ENCODE measurements at regions not wholly inside any gene's neighbourhood (a gene's known extent, or its start where the extent isn't known, plus 50 kb on each side); places are given as distances from the start of the nearest gene placed in this dataset.

DNA sequence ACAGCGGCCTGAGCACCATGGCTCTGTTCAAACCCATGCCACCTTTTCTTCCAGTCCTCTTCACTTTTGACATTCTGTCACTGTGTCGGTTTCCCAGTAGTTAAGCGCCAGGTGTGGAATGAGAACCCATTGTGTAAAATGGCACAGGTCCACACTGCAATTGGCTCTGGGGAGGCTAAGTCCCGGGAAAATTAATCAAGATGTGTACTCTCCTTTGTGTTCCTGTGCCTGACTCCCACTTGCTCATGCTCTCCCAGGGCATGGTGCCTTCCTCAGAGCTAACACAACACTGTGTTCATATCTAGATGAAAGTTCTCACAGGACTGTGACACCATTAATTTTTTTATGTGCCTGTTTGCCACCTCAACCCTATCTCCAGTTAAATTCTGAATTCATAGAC lies 59.0 kb upstream of the BTG3 start:
- DNase-seq (no peak), ATAC-seq (no peak)
- TF ChIP-seq, protein P1, sequence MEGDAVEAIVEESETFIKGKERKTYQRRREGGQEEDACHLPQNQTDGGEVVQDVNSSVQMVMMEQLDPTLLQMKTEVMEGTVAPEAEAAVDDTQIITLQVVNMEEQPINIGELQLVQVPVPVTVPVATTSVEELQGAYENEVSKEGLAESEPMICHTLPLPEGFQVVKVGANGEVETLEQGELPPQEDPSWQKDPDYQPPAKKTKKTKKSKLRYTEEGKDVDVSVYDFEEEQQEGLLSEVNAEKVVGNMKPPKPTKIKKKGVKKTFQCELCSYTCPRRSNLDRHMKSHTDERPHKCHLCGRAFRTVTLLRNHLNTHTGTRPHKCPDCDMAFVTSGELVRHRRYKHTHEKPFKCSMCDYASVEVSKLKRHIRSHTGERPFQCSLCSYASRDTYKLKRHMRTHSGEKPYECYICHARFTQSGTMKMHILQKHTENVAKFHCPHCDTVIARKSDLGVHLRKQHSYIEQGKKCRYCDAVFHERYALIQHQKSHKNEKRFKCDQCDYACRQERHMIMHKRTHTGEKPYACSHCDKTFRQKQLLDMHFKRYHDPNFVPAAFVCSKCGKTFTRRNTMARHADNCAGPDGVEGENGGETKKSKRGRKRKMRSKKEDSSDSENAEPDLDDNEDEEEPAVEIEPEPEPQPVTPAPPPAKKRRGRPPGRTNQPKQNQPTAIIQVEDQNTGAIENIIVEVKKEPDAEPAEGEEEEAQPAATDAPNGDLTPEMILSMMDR (IDR thresholded peaks at IDR 0.05): no peak
- TF ChIP-seq POLR2A (IDR thresholded peaks at IDR 0.05): no peak
- no peaks in the 10 kb centered on the region for H3K27me3 ChIP-seq
- H3K27ac ChIP-seq: no peak overlapping the region
- H3K36me3 ChIP-seq: no peaks in the 10 kb centered on the region
- intact Hi-C loops (cut with DNase I): no loop called here
- H3K4me3 ChIP-seq: no peak overlapping the region
- H3K4me1 ChIP-seq: no peaks in the 10 kb centered on the region
- 50 to 80% (median 67%) methylated on average over 4 of the region's 4 CpGs for WGBS, 4 donors
- H3K9me3 ChIP-seq: no peaks in the 10 kb centered on the region

DNA sequence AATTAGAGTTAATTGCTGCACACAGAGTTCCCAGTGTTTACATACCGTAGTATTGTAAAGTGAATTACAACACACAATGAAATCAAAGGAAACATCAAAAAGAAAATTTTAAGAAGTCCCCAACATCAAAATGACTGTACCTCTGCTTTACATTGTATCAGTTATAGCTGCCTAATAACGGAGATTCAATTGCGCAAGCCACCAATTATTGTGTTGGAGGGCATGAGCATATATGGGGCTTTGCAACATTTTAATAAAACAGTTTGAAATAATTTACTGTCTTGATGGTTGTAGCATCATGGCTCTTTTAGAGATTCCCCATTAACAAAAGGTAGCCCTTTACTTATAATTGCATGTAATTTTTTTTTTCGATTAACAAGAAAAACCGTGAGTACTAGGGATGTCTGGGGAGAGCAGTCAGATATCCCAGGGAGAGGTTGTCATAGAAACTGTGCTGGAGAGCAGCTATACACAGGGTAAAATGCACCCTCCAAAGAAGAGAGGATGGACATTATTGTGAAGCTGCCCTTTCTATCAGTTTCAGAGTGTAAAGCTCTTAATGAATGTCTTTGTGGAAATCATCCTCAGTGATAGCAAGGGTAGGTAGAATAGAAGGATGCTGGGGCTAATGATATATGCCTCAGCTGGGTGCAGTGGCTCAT lies 55.9 kb upstream of the BTG3 start:
- Histone ChIP-seq H3K4me1 (no peaks in the 10 kb centered on the region), H3K27ac (no peak overlapping the region), H3K36me3 (no peaks in the 10 kb centered on the region), H3K27me3 (no peaks in the 10 kb centered on the region), H3K4me3 (no peak overlapping the region), H3K9me3 (no peaks in the 10 kb centered on the region)
- WGBS, 4 donors: 82 to 88% (median 85%) methylated on average over 5 of the region's 5 CpGs
- ATAC-seq (no peak), DNase-seq (no peak)
- intact Hi-C loops (cut with DNase I): no loop called here
- TF ChIP-seq, protein P1 (IDR thresholded peaks at IDR 0.05): no peak
- no peak for TF ChIP-seq POLR2A (IDR thresholded peaks at IDR 0.05)

DNA sequence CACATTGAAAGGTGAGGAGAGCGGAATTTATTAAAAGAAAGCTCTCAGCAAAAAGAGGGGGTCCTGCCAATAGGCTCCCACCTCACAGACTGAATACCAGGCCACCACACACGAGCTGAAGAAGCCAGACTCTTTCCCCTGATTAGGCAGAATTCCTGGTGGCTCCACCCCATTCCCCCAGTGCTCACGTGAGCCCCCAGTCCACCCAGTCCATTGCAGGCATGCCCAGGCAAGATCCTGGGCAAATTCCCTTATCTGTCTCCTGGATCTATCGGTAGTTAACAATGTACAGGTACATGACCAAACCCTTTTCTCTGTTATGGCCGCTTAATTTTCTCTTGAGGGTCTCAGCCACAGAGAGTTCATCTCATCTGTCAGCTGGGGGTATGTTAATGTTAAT lies 54.6 kb upstream of the BTG3 start:
- ATAC-seq (no peak), DNase-seq (no peak)
- 75 to 77% (median 76%) methylated on average over 5 of the region's 5 CpGs for WGBS, 4 donors
- no peaks in the 10 kb centered on the region for H3K27me3 ChIP-seq
- no peaks in the 10 kb centered on the region for H3K36me3 ChIP-seq
- H3K27ac ChIP-seq: no peak overlapping the region
- no peak for TF ChIP-seq POLR2A (IDR thresholded peaks at IDR 0.05)
- TF ChIP-seq, protein P1 (IDR thresholded peaks at IDR 0.05): no peak
- intact Hi-C loops (cut with DNase I): no loop called here
- H3K4me1 ChIP-seq: no peaks in the 10 kb centered on the region
- no peak overlapping the region for H3K4me3 ChIP-seq
- H3K9me3 ChIP-seq: no peaks in the 10 kb centered on the region
